Right lobe of liver (tissue), 4 donors: ENCODE measurements at regions not wholly inside any gene's neighbourhood (a gene's known extent, or its start where the extent isn't known, plus 50 kb on each side); places are given as distances from the start of the nearest gene placed in this dataset.

Source experiments
- CTCF ChIP-seq, 4 donors: fragments of 200-600 bp in 3 of 4; fragments of 450-650 bp in 1 of 4; IDR thresholded peaks; one replicate each; pipeline versions ENCODE4 v1.5.1 to v1.8.0; 2016 to 2022; ENCODE audit warnings: antibody characterized with exemption in 4 of 4, mild to moderate bottlenecking in 2 of 4
- POLR2A ChIP-seq: fragments of 450-650 bp; IDR thresholded peaks from one replicate; pipeline ENCODE4 v1.6.1; 2017; ENCODE audit warnings: antibody characterized with exemption, mild to moderate bottlenecking
- donor health status: DM: no; HTN: no; CAD: no.
- donor health status: DM: no; HTN: no; CAD: no.
- donor health status: DM: no; HTN: yes; CAD: no.

GRCh38 chr14:104471114-104471513, 108.5 kb upstream of the C14orf180 start:
- TF ChIP-seq POLR2A (no peak), CTCF (IDR thresholded peaks at IDR 0.05) (no peak)
